Osteocyte (in vitro differentiated cells): ENCODE measurements at regions not wholly inside any gene's neighbourhood (a gene's known extent, or its start where the extent isn't known, plus 50 kb on each side); places are given as distances from the start of the nearest gene placed in this dataset.

ENCODE experiments used
- DNase-seq: peaks from one replicate; pipeline ENCODE4 v3.0.0; 2021; ENCODE audit warnings: mixed read lengths; ENCODE audit not compliant: unreplicated experiment; ENCODE audit errors: extremely low spot score
- H3K27ac Mint-ChIP-seq: one replicate; pipeline ENCODE4 v1.8.0; 2021; ENCODE audit warnings: mild to moderate bottlenecking, mixed read lengths; ENCODE audit not compliant: unreplicated experiment
- H3K27me3 Mint-ChIP-seq: one replicate; pipeline ENCODE4 v1.8.0; 2021; ENCODE audit warnings: mixed read lengths; ENCODE audit not compliant: unreplicated experiment
- H3K36me3 Mint-ChIP-seq: one replicate; pipeline ENCODE4 v1.8.0; 2021; ENCODE audit warnings: mixed read lengths; ENCODE audit not compliant: unreplicated experiment
- H3K4me1 Mint-ChIP-seq: one replicate; pipeline ENCODE4 v1.8.0; 2021; ENCODE audit warnings: mixed read lengths; ENCODE audit not compliant: unreplicated experiment
- H3K4me3 Mint-ChIP-seq: one replicate; pipeline ENCODE4 v1.8.0; 2021; ENCODE audit warnings: mild to moderate bottlenecking, moderate library complexity, mixed read lengths; ENCODE audit not compliant: unreplicated experiment
- H3K9me3 Mint-ChIP-seq: one replicate; pipeline ENCODE4 v1.8.0; 2021; ENCODE audit warnings: mixed read lengths; ENCODE audit not compliant: unreplicated experiment
- TF ChIP-seq, protein P1 (sequence below): fragments of 200-600 bp; sonication (generic); IDR thresholded peaks from 2 replicates; pipeline ENCODE4 v1.5.0; 2021; ENCODE audit warnings: antibody characterized with exemption, mild to moderate bottlenecking, moderate library complexity

DNA sequence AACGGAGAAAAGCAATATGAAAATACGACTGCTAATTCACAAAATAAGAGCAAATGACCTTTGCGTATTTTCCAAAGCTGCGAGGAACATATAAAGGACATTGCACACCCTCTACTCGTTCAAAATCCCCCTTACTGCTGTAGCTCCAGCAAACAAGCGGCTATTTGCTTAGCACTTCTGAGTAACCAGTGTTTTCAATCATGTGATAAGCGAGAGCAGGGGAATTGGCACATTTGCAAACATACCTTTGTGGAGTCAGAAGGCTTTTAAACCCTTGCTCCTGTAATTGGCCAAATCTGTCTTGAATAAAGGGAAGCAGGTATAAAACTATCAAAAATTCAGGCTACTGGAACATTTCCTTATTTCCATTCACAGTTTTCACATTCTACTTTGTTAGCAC is 610.2 kb downstream of the UBE2NL start:
- peaks cover 35% of the 10 kb centered on the region for H3K9me3 Mint-ChIP-seq
- H3K4me1 Mint-ChIP-seq: no peaks in the 10 kb centered on the region
- TF ChIP-seq, protein P1, sequence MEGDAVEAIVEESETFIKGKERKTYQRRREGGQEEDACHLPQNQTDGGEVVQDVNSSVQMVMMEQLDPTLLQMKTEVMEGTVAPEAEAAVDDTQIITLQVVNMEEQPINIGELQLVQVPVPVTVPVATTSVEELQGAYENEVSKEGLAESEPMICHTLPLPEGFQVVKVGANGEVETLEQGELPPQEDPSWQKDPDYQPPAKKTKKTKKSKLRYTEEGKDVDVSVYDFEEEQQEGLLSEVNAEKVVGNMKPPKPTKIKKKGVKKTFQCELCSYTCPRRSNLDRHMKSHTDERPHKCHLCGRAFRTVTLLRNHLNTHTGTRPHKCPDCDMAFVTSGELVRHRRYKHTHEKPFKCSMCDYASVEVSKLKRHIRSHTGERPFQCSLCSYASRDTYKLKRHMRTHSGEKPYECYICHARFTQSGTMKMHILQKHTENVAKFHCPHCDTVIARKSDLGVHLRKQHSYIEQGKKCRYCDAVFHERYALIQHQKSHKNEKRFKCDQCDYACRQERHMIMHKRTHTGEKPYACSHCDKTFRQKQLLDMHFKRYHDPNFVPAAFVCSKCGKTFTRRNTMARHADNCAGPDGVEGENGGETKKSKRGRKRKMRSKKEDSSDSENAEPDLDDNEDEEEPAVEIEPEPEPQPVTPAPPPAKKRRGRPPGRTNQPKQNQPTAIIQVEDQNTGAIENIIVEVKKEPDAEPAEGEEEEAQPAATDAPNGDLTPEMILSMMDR: no peak

DNA sequence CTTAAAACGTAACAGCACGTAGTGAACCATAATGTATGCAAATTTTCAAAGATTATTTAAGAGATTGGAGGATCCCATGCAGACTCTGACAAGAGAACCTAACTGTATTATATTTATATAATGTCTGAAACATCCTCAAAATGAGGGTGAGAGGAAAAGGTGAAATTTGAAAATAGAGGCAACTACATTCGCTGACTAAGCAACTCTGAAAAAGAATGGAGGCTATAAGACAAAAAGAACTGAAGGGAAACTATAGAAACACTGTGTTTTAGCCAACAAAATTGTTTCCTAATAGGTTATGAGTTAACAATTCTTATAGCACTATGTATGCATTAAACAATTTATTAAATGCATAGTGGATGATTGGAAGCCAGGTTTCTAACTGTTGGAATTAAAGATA is 648.0 kb downstream of the UBE2NL start:
- Mint-ChIP-seq H3K27ac (no peak overlapping the region), H3K4me3 (no peak overlapping the region), H3K9me3 (peaks cover 42% of the 10 kb centered on the region), H3K4me1 (no peaks in the 10 kb centered on the region), H3K27me3 (no peaks in the 10 kb centered on the region), H3K36me3 (no peaks in the 10 kb centered on the region)
- DNase-seq: no peak
- TF ChIP-seq, protein P1: no peak

More for the DNA sequence above, 610.2 kb downstream of the UBE2NL start:
- Mint-ChIP-seq H3K27ac (no peak overlapping the region), H3K27me3 (no peaks in the 10 kb centered on the region), H3K36me3 (no peaks in the 10 kb centered on the region), H3K4me3 (no peak overlapping the region)
- no peak for DNase-seq

DNA sequence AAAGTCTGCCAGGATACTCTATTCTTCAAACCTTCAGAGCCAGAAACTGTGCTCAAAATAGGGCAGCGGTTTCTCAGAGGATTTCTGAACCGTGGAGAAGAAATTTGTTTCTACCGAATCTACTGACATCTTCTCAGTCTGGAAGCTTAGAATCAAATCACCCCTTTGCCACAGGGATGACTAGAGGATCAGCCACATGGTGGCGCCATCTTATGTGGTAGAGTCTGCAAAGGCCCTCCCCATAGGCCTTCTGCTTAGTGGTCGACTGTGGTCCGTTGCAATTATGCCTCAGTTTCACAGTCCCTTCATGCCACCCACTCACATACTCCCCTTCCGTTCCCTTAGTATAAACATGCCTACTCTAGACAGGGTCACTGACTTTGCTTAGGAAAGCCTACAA is 680.7 kb upstream of the SPANXN1 start:
- peaks cover 33% of the 10 kb centered on the region for H3K9me3 Mint-ChIP-seq

DNA sequence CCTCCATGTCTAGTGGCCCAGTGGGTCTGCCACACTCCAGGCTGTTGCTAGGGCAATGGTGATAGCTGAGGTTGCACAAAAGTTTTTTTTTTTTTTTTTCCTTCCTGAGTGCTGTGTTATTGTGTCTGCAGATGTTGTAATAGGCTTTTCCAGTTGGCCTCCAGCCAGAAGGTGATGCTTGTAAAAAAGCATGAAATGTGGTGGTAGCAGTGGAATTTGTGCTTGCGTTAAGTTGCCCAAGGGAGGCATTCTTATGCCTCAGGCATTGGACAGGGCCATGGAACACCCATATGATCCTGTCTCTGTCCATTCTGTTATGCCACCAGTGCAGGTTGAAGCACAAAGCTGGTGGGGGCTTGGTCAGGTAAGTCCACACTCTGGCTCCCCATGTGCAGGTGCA is 660.5 kb upstream of the SPANXN1 start:
- no peaks in the 10 kb centered on the region for H3K4me1 Mint-ChIP-seq
- peaks cover 50% of the 10 kb centered on the region for H3K9me3 Mint-ChIP-seq
- no peak overlapping the region for H3K4me3 Mint-ChIP-seq
- H3K27ac Mint-ChIP-seq: no peak overlapping the region
- DNase-seq: no peak
- no peaks in the 10 kb centered on the region for H3K27me3 Mint-ChIP-seq
- no peaks in the 10 kb centered on the region for H3K36me3 Mint-ChIP-seq
- TF ChIP-seq, protein P1: no peak

More for the DNA sequence above, 680.7 kb upstream of the SPANXN1 start:
- H3K27me3 Mint-ChIP-seq: no peaks in the 10 kb centered on the region
- no peak for DNase-seq
- H3K4me3 Mint-ChIP-seq: no peak overlapping the region
- no peaks in the 10 kb centered on the region for H3K36me3 Mint-ChIP-seq
- no peaks in the 10 kb centered on the region for H3K4me1 Mint-ChIP-seq
- TF ChIP-seq, protein P1: no peak
- no peak overlapping the region for H3K27ac Mint-ChIP-seq

DNA sequence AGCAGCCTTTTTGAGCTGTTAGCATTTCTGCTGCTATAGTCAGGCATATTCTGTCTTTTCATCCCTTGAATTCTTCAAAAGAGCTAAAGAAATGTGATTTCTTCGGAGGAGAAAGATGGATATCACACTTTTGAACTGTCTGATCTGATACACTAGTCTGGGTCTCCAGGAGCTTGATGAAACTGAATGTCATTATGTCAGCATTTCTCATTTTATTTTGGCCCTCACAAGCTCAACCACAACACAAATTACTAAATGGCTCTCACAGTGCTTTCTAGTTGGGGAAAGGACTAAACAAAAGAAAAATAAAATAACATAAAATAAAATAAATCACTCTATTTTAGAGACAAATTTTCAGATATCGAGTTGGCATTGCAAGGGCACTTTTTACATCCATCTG is 655.3 kb upstream of the SPANXN1 start:
- Mint-ChIP-seq H3K27ac (no peak overlapping the region), H3K27me3 (no peaks in the 10 kb centered on the region), H3K36me3 (no peaks in the 10 kb centered on the region), H3K4me3 (no peak overlapping the region), H3K4me1 (no peaks in the 10 kb centered on the region), H3K9me3 (peaks cover 54% of the 10 kb centered on the region)
- DNase-seq: no peak
- TF ChIP-seq, protein P1: no peak
